ENCODE measurements at regions not wholly inside any gene's neighbourhood (a gene's known extent, or its start where the extent isn't known, plus 50 kb on each side); places are given as distances from the start of the nearest gene placed in this dataset.

DNA sequence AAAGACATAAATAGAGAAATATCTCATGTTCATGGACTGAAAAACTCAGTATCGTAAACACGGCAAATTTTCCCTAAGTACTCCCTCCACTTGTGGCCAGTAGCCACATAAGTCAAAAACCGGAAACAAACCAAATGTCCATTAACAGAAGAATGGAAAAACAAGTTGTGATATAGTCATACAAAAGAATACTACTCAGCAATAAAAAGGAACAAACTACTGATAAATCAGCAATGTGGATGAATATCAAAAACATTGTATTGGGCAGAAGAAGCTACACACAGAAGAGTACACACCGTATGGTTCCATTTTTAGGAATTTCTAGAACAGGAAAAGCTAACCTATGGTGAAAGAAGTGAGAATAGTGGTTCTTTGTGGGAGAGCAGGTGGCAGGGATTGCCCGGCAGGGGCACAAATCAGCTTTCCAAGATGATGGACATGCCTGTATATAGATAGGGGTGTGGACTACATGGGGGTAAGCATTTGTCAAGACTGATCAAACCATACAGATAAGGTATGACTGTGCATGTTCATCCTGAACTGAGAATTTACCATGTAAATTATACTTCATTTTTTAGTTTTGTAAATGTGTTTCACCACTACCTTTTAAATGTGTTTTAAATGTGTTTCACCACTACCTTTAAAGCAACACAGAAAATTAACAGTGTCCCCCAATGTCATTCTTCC is 172.8 kb upstream of the CDH5 start:
- TF ChIP-seq, protein P1, sequence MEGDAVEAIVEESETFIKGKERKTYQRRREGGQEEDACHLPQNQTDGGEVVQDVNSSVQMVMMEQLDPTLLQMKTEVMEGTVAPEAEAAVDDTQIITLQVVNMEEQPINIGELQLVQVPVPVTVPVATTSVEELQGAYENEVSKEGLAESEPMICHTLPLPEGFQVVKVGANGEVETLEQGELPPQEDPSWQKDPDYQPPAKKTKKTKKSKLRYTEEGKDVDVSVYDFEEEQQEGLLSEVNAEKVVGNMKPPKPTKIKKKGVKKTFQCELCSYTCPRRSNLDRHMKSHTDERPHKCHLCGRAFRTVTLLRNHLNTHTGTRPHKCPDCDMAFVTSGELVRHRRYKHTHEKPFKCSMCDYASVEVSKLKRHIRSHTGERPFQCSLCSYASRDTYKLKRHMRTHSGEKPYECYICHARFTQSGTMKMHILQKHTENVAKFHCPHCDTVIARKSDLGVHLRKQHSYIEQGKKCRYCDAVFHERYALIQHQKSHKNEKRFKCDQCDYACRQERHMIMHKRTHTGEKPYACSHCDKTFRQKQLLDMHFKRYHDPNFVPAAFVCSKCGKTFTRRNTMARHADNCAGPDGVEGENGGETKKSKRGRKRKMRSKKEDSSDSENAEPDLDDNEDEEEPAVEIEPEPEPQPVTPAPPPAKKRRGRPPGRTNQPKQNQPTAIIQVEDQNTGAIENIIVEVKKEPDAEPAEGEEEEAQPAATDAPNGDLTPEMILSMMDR (IDR thresholded peaks at IDR 0.05; ENCODE audit: low read depth, low read length, poor library complexity, severe bottlenecking) = no peak
- TF ChIP-seq EZH2phosphoT487 (IDR thresholded peaks at IDR 0.05; ENCODE audit: borderline replicate concordance, low read length) = no peak

Measured in DOHH2 (cell line).